Activated CD8-positive, alpha-beta T cell treated with anti-CD3 and anti-CD28 coated beads for 36 hours (primary cell): ENCODE measurements at regions not wholly inside any gene's neighbourhood (a gene's known extent, or its start where the extent isn't known, plus 50 kb on each side); places are given as distances from the start of the nearest gene placed in this dataset.
"Not testable (repeated sequence)": the region's sequence is repeated elsewhere in the genome, so short reads cannot be mapped to it uniquely, and the experiment has no call there.

Source experiments
- ATAC-seq: fragments of 200-7000 bp; cut with Tn5 transposase; one replicate; pipeline ENCODE4 v1.10.0; 2021; ENCODE audit warnings: mild to moderate bottlenecking, moderate library complexity
- CTCF ChIA-PET: fragments of 350-600 bp; sonication (Branson Sonifier 250); formaldehyde crosslinking; loops from one replicate; lab custom pipeline; 2021; ENCODE audit warnings: antibody characterized with exemption; lab: Charles Lee
- POLR2A ChIA-PET: fragments of 350-600 bp; sonication (Branson Sonifier 250); formaldehyde crosslinking; loops from one replicate; lab custom pipeline; 2021; ENCODE audit warnings: antibody characterized with exemption; lab: Charles Lee
- DNase-seq: peaks from one replicate; pipeline ENCODE4 v3.0.0-alpha.2; 2020
- H3K27ac Mint-ChIP-seq: one replicate; pipeline ENCODE4 v1.8.0; 2021; ENCODE audit warnings: mild to moderate bottlenecking, mixed read lengths
- H3K27me3 Mint-ChIP-seq: one replicate; pipeline ENCODE4 v1.8.0; 2021; ENCODE audit warnings: mixed read lengths
- H3K36me3 Mint-ChIP-seq: one replicate; pipeline ENCODE4 v1.8.0; 2021; ENCODE audit warnings: low read depth, mixed read lengths
- H3K4me1 Mint-ChIP-seq: one replicate; pipeline ENCODE4 v1.8.0; 2021; ENCODE audit warnings: low read depth, mixed read lengths
- H3K4me3 Mint-ChIP-seq: one replicate; pipeline ENCODE4 v1.8.0; 2021; ENCODE audit warnings: mild to moderate bottlenecking, moderate library complexity, mixed read lengths
- H3K9me3 Mint-ChIP-seq: one replicate; pipeline ENCODE4 v1.8.0; 2021; ENCODE audit warnings: mixed read lengths
- intact Hi-C: fragments of 100-400 bp; cut with micrococcal nuclease; formaldehyde crosslinking; loops from one replicate; pipeline ENCODE4 v1.10.0; 2022
- TF ChIP-seq, protein P1 (sequence below): fragments of 200-600 bp; IDR thresholded peaks from one replicate; pipeline ENCODE4 v1.8.0; 2022; ENCODE audit warnings: antibody characterized with exemption, mild to moderate bottlenecking

DNA sequence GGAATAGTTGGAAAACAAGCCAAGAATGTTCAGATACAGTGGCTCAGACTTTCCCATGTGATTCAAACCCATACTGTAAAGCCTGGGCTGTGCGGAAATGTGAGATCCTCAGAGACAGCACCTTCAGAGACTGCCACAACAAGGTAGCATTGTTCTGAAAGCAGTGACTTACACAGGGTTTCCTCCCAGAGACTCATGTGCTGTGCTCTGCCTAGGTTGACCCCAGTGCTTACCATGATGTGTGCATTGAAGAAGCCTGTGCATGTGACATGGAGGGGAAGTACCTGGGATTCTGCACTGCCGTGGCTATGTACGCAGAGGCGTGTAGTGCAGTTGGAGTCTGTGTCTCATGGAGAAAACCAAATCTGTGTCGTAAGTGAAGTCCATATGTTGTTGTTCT is 219.4 kb downstream of the LRRK2 start:
- H3K4me1 Mint-ChIP-seq: no peaks in the 10 kb centered on the region
- H3K27ac Mint-ChIP-seq: no peak overlapping the region
- H3K36me3 Mint-ChIP-seq: no peaks in the 10 kb centered on the region
- intact Hi-C loops: no loop called here
- ChIA-PET POLR2A (no interaction called here), CTCF (no interaction called here)
- no peak for DNase-seq
- no peaks in the 10 kb centered on the region for H3K9me3 Mint-ChIP-seq
- TF ChIP-seq, protein P1, sequence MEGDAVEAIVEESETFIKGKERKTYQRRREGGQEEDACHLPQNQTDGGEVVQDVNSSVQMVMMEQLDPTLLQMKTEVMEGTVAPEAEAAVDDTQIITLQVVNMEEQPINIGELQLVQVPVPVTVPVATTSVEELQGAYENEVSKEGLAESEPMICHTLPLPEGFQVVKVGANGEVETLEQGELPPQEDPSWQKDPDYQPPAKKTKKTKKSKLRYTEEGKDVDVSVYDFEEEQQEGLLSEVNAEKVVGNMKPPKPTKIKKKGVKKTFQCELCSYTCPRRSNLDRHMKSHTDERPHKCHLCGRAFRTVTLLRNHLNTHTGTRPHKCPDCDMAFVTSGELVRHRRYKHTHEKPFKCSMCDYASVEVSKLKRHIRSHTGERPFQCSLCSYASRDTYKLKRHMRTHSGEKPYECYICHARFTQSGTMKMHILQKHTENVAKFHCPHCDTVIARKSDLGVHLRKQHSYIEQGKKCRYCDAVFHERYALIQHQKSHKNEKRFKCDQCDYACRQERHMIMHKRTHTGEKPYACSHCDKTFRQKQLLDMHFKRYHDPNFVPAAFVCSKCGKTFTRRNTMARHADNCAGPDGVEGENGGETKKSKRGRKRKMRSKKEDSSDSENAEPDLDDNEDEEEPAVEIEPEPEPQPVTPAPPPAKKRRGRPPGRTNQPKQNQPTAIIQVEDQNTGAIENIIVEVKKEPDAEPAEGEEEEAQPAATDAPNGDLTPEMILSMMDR: no peak
- no peak for ATAC-seq
- H3K4me3 Mint-ChIP-seq: no peak overlapping the region
- no peaks in the 10 kb centered on the region for H3K27me3 Mint-ChIP-seq

DNA sequence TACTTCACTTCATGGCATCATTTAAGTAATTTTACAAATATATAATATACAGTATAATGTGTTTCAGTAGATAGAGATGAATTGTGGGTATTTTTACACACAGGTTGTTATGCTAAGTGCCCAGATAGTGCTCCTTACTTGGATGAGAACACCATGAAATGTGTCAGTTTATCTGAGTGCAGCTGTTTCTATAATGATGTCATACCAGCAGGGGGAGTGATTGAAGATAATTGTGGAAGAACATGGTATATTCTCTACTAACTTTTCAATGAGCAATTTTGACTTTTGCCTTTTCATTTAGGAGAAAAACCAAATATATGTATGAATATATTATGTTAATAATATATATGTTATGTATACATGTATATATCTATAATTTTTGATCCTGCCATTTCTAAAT is 221.6 kb downstream of the LRRK2 start:
- CTCF ChIA-PET: interaction anchor here (1.2 kb wide), 1 partner anchor 52 kb away, joined by 4 read pairs; no protein-coding TSS in a partner anchor
- intact Hi-C loops: no loop called here

DNA sequence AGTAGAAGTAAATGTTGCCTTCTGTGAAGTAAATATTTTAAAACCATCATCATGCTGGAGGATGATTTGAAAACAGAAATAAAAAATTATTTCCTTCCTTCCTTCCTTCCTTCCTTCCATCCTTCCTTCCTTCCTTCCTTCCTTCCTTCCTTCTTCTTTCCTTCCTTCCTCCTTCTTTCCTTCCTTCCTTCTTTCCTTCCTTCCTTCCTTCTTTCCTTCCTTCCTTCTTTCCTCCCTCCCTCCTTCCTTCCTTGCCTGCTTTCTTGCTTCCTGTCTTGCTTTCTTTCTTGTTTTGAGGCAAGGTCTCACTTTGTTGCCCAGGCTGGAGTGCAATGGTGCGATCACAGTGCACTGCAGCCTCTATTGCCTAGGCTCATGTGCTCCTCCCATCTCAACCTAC is 223.7 kb downstream of the LRRK2 start:
- H3K4me3 Mint-ChIP-seq, H3K27me3 Mint-ChIP-seq, H3K9me3 Mint-ChIP-seq, ATAC-seq, H3K27ac Mint-ChIP-seq, CTCF ChIA-PET, H3K4me1 Mint-ChIP-seq, DNase-seq, POLR2A ChIA-PET, intact Hi-C loops, H3K36me3 Mint-ChIP-seq: not testable (repeated sequence)

More for the DNA sequence above, 221.6 kb downstream of the LRRK2 start:
- TF ChIP-seq, protein P1: peak; percentile 38
- Mint-ChIP-seq H3K4me3 (no peak overlapping the region), H3K36me3 (no peaks in the 10 kb centered on the region), H3K9me3 (no peaks in the 10 kb centered on the region), H3K4me1 (no peaks in the 10 kb centered on the region), H3K27me3 (no peaks in the 10 kb centered on the region), H3K27ac (no peak overlapping the region)
- POLR2A ChIA-PET: no interaction called here
- ATAC-seq (no peak), DNase-seq (no peak)

DNA sequence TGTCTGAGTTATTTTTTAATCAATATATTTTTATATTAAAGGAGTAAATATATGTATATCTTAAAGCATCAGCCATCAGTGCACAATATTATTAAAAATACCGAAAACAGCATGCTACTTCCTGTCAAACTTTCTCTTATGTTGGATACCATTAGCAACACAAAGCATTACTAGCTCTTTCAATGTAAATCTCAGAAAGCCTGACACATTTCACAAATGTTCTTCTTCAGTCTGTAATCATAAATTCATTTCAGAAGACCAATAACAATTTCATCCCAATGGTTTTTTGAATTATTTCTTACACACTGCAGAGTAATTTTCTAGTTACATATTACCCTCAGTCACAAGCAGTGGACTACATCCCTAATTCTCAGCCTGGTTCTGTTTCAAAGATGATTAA is 226.9 kb downstream of the LRRK2 start:
- ChIA-PET POLR2A (no interaction called here), CTCF (no interaction called here)
- intact Hi-C loops: no loop called here
- Mint-ChIP-seq H3K4me1 (no peaks in the 10 kb centered on the region), H3K27ac (no peak overlapping the region), H3K4me3 (no peak overlapping the region), H3K27me3 (no peaks in the 10 kb centered on the region), H3K36me3 (no peaks in the 10 kb centered on the region), H3K9me3 (no peaks in the 10 kb centered on the region)
- DNase-seq (no peak), ATAC-seq (no peak)
- TF ChIP-seq, protein P1: no peak

DNA sequence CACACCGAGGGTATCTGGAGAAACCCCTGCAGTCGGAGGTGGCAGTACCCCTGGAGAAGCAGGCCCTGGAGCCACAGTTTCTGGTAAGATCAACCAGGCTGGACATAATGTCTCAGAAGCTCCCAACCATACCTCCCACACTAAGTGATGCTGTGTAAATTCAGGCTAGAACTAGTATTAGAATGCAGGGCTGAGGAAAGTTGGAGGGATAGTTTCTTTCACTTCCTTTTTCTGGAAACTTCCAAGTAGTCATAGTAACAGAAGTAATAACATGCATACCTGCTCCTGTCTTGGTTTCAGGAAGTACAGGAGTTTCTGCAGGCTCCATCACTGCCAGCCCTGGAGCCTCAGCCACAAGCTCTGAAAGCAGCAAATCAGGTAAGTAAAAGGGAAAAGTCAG is 228.1 kb upstream of the CNTN1 start:
- H3K4me1 Mint-ChIP-seq: no peaks in the 10 kb centered on the region
- TF ChIP-seq, protein P1: no peak
- H3K9me3 Mint-ChIP-seq: peaks cover 5% of the 10 kb centered on the region
- no peak overlapping the region for H3K4me3 Mint-ChIP-seq
- DNase-seq (no peak), ATAC-seq (no peak)
- no peaks in the 10 kb centered on the region for H3K27me3 Mint-ChIP-seq
- no peaks in the 10 kb centered on the region for H3K36me3 Mint-ChIP-seq
- POLR2A ChIA-PET: no interaction called here
- CTCF ChIA-PET: no interaction called here
- intact Hi-C loops: no loop called here
- H3K27ac Mint-ChIP-seq: no peak overlapping the region

DNA sequence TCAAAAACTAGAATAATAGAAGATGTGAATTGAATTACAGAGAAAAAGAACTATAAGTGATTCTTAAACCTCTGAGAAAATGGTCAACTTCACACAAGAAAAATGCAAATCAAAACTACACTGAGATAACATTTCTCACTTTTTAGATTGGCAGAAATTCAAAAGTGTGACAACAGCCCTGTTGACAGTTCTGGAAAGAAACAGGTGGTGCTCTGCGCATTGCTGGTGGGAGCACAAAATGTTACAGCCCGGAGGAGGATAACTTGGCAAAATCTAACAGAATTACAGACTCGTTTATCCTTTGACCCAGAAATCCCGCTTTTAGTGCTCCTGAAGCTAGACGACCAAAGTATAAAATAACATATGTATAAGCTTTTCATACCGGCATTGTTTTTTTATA is 222.5 kb upstream of the CNTN1 start:
- TF ChIP-seq, protein P1: no peak
- no peaks in the 10 kb centered on the region for H3K9me3 Mint-ChIP-seq
- DNase-seq (no peak), ATAC-seq (no peak)
- H3K4me1 Mint-ChIP-seq: no peaks in the 10 kb centered on the region
- ChIA-PET CTCF (no interaction called here), POLR2A (no interaction called here)
- H3K27ac Mint-ChIP-seq: no peak overlapping the region
- intact Hi-C loops: no loop called here
- no peak overlapping the region for H3K4me3 Mint-ChIP-seq
- no peaks in the 10 kb centered on the region for H3K27me3 Mint-ChIP-seq
- H3K36me3 Mint-ChIP-seq: no peaks in the 10 kb centered on the region
